DMS153 (cell line): ENCODE measurements at regions not wholly inside any gene's neighbourhood (a gene's known extent, or its start where the extent isn't known, plus 50 kb on each side); places are given as distances from the start of the nearest gene placed in this dataset.
"Not testable (repeated sequence)": the region's sequence is repeated elsewhere in the genome, so short reads cannot be mapped to it uniquely, and the experiment has no call there.

Experiments
- DNase-seq: peaks from one replicate; lab custom pipeline; 2025; lab: John Stamatoyannopoulos, UW

DNA sequence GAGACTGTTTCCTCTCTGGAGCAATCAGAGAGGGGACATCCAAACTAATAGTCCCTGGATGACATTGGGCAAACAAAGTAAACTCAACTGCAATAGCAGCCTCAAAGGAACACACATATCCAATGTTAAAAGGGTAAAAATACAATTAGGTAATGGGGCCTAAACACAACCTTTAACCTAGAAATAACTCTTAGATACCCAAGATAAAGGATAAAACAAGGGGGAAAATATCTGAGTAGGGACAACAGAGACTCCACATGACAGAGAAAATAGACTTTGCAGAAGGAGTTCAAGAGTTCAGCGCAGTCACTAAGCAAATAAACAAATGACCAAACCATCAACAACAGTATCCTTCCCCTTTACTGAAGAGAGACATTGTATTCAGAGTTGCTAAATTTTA is 149.3 kb downstream of the FBXO4 start:
- DNase-seq, result no peak

DNA sequence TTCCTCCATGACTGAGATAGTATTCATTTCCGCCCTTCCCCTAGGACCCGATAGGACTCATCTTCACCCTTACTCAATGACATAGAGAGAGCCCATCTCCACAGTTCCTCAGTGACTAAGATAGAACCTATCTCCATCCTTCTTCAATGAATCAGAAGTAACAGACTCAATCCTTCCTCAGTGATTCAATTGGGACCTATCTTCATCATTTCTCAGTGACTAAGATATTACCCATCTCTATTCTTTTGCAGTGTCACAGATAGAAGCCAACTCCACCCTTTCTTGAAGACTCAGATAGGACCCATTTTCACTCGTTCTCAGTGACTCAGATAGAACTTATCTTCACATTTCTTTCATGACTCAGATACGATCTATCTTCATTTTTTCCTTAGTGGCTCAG is 164.6 kb downstream of the FBXO4 start:
- DNase-seq, result no peak

DNA sequence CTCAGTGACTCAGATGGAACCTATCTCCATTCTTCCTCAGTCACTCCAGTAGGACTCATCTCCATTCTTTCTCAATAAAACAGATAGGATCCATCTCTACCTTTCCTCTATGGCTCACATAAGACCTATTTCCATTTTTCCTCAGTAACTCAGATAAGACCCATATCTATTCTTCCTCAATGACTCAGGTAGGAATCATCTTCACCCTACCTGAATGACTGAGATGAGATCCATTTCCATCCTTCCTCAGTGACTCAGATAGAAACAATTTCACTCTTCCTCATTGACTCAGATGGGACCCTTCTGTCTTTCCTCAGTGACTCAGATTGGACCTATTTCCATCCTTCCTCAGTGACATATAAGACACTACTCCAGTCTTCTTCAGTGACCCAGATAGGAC is 165.1 kb downstream of the FBXO4 start:
- no peak for DNase-seq

DNA sequence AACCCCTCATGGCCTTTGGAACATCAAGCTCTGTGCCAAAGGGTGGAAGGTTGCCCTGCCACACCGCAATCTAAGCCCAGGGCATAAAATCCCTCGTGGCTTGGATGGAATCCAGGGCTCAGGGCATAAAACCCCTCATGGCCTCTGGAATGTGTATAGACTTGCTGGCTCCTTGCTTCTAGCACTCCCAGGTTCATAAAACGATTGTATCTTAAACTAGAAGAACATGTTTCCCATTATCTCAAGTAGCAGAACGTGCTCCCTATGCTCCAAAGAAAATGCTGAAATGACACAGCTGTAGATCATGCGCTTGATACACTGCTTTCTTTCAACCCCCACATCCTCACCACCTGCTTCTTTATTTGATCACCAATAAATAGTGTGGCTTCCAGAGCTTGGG is 174.8 kb downstream of the FBXO4 start:
- DNase-seq, result not testable (repeated sequence)

DNA sequence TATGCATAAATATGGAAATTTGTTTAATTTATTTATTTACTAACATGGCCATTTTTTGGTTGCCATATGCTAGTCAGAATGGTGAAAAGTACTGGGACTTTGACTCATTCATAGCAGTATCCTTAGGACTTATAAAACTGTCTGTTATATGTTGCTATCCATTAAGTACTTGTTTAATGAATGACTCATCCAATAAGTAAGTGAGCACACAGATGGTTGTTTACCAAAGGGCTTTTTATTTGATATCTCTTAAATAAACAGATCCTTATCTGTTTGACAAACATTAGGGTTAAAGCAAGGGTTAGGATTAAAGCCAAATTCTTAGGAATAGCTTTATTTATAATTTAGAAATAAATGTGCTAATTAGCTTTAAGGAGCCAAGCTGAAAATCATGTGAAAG is 183.4 kb downstream of the FBXO4 start:
- peak; percentile 82 for DNase-seq

DNA sequence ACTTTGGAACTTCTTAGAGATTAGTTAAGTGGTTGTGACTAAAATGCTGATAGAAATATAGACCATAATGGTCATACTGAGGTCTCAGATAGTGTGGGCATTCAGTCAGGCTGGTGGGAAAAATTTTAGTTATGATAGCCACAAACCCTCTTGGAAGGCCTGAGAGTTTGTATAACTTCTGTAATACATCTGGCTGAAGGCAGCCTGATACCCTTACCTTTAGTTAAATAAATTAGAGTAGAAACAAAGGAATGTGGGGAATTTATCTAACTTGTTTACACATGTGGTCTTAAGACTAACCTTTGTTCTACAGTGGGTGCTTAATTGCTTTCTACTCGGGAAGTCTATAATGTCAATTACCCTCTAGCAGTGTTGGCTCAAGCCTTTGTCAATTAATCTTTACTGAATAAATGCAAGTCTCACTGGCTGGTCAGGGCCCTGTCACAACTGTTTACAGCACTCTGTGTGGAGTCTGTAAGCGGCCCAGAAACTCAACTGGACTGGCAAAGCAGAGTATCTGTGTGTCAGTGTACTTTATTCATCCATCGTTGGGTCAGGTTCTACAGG is 184.0 kb downstream of the FBXO4 start:
- DNase-seq, result no peak

DNA sequence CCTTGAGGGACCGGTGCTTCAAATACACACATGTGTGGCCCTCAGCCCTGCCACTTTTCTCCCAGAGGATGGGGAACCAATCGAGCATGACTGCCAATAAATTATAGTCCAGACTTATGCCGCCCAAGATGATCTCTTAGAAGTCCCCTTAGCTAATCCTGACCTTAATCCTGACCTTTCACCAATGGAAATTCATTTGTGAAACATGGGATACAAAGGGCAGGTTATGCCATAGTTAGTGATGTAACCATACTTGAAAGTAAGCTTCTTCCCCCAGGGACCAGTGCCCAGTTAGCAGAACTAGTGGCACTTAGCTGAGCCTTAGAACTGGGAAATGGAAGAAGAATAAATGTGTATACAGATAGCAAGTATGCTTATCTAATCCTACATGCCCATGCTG is 190.6 kb downstream of the FBXO4 start:
- DNase-seq, result not testable (repeated sequence)

DNA sequence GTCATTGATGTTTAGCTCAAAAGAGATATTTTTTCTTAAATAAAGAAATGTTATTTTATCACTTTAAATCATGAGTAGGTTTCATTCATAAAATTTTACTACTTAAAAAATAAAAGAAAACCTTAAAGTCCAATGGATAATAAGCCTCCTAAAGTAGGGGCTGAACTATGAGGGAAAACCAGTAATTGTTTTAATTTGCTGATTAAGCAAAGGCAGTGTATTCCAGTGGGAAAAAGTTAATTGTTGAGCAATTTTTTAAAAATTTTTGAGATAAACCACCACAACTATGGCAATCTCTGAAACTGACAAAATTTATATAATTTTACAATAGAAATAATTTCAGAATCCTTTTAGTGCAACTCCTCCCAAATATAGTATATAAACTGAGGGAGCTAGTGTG is 195.0 kb downstream of the FBXO4 start:
- DNase-seq, result no peak

DNA sequence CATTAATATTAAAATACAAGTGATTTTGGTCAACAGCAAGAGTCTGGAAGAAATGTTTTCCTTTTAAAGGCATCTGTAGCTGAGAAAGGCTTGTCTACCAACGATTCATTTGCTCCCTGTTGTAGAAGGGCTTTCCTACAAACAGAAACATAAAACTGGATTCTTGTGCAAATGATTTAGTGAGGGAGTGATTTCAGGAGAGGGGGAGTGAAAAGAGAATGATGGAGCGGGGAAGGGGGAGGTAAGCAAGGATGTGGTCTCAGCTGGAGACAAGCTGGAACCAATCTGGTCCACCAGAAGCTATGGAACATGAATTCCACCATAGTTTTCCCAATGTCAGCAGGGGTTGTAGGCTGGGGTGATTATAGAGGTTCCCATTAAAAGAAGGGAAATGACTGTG is 196.3 kb downstream of the FBXO4 start:
- no peak for DNase-seq

DNA sequence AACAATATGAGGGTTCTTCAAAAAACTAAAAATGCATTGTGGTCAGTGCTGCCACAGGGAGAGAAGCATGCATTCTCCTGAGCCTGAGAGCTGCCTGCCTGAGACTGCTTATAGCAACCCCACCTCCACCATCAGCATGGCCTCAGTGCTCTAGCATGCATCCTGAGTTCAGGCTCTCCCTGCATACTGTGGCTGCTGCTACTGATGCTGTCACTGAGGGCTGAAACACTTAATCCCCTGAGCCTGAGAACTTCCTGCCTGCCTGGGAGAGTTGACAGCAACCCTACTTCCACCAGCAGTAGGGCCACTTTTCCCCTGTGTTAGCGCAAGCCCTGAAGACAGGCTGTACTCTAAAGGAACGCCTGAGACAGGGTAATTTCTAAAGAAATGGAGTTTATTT is 206.0 kb downstream of the FBXO4 start:
- no peak for DNase-seq

DNA sequence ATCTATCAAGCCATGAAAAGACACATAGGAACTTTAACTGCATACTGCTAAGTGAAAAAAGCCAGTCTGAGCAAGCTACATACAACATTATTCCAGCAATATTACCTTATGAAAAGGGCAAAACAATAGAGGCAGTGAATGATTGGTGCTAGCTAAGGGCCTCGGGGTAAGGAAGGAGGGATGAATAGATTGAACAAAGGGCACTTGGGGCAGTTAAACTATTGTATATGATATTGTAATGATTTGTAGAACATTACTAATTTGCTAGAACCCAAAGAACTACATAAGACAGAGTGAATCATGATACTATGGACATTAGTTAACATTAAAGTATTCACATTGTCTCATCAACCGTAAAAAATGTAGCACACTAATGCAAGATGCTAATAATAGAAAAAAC is 218.3 kb downstream of the FBXO4 start:
- DNase-seq, result no peak

DNA sequence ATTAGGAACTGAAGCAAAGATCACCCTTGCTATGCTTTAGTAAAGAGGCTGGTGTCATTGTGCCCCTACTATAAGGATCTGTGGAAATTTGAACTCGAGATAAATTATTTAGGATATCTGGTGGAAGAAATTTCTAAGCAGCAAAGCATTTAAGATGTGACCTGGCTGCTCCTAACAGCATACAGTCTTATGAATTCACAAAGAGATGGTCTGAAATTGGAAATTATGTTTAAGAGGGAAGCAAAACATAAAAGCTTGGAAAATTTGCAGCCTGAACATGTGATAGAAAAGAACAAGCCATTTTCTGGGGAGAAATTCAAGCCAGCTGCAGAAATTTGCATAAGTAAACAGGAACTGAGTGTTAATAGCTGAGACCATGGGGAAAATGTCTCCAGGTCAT is 223.7 kb downstream of the FBXO4 start:
- no peak for DNase-seq

DNA sequence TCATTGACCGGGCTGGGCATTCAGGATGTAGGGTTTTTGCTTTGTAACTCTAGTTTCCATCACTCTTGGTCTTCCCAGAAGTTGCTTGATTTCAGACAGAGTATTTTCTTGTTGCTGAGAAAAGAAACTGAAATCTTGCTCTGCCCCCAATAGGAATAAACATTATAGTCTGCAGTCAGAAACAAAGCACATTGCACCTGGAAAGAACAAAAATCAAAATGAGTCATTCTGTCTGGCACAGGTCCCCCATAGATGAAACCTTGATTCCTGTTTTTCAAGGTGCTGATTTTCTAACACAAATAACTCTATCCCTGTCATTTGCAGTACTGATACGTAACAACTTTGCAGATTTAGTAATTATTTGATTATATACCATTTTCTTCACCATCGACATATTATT is 232.1 kb downstream of the FBXO4 start:
- DNase-seq, result no peak

DNA sequence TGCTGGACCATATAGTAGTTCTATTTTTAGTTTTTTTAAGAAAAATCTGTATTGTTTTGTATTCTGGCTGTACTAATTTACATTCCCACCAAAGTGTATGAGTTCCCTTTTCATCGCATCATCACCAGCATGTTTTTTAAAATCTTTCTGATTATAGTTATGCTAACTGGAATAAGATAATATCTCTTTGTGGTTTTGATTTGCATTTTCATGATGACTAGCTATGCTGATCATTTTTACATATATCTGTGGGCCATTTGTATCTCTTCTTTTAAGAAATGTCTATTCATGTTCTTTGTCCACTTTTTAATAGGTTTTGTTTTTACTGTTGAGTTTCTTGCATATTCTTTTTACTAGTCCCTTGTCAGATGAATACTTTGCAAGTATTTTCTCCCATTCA is 238.0 kb downstream of the FBXO4 start:
- no peak for DNase-seq

DNA sequence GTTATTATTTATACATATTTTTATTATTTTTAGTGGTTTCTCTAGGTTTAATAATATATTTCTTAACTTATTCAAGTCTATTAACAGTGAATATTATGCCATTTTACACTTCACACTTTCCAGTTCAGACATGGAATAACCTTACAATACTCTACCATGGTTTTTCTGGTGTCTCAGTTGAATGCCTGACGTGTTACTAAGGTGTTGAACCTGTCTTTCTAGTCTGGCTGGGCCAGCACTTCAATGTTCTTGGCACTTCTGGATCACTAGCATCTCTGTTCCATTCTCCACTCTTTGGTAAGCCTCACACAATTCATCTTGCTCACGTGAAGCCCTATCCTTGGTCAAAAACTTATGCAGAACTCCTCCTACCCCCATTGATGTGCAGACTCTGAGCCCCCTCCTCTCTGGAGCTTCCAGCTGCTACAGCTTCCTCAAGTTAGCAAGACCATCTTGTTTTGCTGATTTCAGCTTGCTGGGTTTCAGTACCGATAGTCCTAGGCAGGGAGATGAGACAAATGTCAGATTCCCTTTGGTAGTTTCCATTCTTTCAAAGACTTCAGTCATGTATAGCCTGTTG is 243.1 kb downstream of the FBXO4 start:
- no peak for DNase-seq

DNA sequence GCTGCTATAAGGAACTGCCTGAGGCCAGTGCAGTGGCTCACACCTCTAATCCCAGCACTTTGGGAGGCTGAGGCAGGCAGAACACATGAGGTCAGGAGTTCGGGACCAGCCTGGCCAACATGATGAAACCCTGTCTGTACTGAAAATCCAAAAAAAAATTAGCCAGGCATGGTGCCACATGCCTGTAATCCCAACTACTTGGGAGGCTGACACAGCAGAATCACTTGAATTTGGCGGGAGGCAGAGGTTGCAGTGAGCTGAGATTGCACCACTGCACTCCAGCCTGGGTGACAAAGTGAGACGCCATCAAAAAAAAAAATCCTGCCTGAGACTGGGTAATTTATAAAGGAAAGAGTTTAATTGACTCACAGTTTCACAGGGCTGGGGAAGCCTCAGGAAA is 247.1 kb upstream of the GHR start:
- not testable (repeated sequence) for DNase-seq

DNA sequence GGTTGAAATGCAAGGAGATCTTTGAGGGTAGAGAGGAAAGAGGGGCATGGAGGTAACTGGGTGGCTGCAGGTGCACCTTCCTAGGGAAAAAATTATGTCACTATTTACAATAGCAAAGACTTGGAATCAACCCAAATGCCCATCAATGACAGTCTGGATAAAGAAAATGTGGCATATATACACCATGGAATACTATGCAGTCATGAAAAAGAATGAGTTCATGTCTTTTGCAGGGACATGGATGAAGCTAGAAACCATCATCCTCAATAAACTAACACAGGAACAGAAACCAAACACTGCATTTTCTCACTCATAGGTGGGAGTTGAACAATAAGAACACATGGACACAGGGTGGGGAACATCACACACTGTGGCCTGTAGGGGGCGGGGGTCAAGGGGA is 243.4 kb upstream of the GHR start:
- DNase-seq, result not testable (repeated sequence)

DNA sequence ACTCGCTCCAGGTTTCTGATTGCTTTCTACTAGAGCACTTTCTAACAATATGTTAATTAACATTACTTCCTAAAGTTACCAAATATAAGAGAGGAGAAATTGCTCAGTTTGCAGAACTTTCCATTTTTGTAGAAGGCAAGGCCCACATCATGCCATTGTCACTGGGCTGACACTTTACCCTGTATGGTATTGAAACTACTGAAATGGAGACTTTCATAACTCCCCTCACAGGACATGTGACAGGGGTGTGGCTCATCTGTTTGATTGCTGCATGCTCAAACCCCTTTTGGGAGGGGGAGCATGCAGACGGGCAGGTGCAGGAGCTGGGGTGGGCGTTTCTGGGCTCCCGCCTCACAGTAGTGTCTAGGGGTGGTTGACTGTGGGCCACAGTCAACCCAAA is 206.3 kb upstream of the GHR start:
- DNase-seq, result no peak

DNA sequence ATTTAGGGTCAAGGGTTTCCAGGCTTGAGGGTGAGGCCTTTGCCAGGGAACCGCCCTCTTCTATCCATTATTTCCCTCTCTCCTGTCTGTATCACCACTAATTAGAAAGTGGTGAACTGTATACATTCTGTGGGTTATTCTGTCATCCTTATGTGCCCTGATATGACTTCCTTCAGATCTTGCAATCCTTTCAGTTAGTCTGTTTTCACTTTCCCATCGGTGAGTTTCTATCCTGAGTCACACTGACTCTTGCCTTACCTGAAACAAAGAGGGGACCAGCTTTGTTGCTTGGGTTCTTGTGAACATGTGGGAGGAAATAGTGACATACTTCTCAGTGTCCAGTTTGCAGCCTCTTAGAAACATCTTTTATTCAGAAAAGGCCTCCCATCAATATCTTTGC is 205.4 kb upstream of the GHR start:
- DNase-seq, result no peak

DNA sequence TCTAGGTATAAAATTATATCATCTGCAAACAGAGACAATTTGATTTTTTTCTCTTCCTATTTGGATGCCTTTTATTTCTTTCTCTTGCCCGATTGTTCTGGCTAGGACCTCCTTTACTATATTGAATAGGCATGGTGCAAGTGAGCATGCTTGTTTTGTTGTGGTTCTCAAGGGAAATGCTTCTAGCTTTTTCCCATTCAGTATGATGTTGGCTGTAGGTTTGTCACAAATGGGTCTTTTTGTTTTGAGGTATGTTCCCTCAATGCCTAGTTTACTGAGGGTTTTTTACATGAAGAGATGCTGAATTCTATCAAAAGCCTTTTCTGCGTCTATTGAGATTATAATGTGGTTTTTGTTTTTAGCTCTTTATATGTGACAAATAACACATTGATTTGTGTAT is 198.2 kb upstream of the GHR start:
- no peak for DNase-seq

DNA sequence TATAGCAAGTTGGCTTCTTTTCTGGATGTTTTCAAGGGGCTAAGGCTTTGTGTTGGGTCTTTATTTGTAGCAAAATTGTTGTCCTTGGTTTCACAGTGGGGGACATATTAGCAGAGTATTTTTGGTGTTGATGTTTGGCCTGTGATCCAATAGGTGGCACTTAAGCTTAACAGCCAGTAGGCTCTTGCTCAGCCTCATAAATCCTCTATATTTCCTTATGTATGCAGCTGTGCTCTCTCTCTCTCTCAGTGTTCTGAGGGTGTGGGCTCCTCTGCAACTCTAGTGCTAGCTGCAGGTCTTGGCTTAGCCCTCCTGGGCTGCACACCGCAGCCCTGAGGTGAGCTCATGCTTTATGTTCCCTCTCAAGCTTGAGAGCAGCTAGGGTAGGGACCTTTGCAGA is 195.0 kb upstream of the GHR start:
- DNase-seq, result no peak

DNA sequence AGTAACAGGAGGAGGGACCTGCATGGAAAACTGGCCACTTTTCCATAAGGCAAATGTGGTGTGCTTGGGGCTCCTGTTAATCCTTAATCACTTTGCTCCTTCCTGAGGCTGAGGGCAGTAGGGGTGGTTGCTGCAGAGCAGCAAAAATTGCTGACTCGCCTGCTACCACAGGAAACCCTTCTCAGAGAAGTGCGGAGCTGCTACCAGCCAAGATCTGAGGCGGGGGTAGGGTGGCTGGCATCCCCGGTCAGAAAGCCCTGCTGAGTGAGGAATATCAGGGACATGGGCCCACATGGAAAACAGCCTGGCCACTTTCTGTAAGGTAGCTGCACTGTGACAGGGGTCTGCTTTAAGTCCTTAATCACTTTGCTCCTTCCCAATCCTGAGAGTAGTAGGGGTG is 192.4 kb upstream of the GHR start:
- DNase-seq, result no peak

DNA sequence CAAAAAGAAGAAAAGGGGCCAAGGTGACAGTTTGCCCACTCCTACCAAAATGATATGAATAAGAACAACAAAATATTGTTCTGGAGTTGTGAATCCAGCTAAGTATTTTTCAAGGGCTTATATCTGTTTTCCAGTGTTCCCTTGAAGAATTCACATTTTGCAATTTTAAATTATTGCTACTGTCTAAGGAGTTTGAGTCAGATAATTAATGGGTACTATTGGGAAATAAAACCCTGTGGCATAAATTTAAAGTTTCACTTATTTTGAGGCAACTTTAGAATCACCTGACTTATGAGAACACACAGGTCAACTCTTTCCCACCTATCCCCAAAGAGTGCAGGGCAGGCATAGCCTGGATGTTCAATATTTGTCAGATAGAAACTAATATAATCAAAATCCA is 188.0 kb upstream of the GHR start:
- DNase-seq, result no peak

DNA sequence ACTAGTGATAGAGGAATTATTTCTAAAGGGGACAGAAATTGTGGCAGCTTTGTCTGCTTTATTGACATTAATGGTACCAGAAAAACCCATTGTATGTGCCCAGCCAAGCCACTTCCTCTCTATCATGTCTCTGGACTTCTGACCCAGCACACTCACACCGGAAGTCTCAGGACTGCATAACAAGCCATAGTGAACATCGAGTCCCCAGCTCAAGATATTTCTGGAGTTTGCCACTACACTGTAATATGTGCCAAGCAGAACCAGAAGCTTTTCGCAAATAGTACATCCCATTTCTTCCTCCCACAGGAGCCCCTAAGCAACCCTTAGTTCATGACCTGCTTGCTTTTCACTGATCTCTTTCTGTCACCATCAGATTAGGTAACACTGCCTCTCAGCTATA is 187.4 kb upstream of the GHR start:
- DNase-seq, result no peak

DNA sequence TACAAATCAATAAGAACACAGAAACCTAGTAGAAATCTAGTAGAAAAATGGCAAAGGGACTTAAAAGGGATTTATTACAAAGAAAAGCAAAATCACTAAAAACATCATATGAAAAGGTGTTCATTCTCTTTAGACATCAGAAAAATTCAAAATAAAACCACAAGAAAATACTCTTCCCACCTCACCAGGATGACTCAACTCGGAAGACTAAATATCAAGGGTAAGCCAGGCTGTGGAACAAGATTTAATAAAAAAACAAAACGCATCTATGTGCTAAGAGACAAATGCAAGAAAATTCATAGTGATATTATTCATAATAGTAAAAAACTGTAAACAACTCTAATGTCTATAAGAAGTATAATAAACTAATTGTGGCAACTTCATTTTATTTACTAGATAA is 181.6 kb upstream of the GHR start:
- no peak for DNase-seq
